DMS 273 (cell line): ENCODE measurements at regions not wholly inside any gene's neighbourhood (a gene's known extent, or its start where the extent isn't known, plus 50 kb on each side); places are given as distances from the start of the nearest gene placed in this dataset.
A peak's percentile ranks its signal among the peaks of the same experiment; 100 is the strongest.
"Not testable (repeated sequence)": the region's sequence is repeated elsewhere in the genome, so short reads cannot be mapped to it uniquely, and the experiment has no call there.

Experiments
- DNase-seq: peaks from one replicate; lab custom pipeline; 2025; ENCODE audit not compliant: unreplicated experiment; lab: John Stamatoyannopoulos, UW

DNA sequence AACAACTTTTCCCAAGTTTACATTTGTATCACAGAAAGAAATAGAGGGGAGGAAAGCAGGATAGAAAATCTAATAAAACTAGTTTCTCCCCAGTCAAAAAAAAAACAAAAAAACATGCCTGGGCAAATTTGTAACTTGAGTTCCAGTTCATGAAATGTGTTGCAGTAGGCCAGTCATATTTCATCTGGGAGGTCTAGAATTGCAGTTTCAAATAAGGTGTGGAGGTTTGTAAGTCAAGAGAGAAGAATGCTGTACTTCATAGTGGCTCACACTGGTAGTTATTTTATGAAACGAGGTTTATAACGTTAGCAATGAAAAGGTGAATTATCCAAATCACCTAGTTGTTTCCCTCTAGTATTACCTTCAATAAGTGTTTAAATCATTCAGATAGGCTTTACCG, 1313.9 kb upstream of the SLC39A10 start:
- DNase-seq: peak; percentile 79

DNA sequence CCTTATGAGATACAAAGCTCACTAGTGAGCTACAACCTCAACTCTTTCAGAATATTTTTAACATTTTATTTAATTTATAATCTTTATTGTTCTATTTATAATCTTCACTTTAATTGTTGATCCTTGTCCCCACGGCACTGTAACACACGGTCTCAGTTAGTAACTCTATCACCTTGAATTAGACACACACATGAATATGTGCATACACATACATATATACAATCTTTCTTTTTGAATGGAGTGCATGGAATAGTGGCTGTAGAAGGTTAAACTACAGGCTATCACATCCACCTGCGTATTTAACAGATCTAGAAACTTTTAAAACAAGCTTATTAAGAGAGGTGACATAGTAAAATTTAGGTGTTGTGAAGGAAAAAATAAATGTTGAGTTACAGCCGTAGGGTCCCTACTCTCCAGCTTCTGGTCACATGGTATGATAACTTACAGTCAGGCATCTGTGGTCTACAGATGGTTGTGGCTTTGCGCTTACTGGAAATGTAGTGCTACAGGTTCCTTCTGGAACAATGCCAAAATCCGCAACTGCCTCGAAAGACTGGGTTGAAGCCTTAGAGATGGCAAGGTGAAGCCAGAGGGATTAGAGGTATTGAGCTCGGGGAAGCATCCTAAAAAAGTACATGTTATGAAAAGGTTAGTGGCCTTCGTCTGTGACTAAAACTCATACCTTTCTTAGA, 1324.1 kb upstream of the SLC39A10 start:
- DNase-seq: peak; percentile 99

DNA sequence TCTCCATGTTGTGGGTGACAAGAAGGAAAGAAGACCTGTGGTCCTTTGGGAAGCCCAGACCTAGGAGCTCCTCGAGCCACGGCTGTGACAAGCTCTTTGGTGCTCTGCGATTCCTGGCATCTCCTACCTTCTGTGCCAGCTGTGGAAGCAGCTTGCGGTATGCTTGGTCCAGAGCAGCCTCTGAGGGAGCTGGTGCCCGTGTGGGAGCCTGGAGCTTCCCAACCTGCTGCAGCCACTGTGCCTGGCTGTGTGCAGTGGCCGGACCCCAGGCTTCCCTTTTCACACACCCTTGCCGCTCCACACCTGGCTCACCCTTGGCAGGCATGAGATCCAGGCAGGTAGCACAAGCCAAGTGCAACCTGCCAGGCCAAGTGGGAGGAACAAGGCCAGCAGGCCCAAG, 1328.6 kb upstream of the SLC39A10 start:
- peak; percentile 88 for DNase-seq

DNA sequence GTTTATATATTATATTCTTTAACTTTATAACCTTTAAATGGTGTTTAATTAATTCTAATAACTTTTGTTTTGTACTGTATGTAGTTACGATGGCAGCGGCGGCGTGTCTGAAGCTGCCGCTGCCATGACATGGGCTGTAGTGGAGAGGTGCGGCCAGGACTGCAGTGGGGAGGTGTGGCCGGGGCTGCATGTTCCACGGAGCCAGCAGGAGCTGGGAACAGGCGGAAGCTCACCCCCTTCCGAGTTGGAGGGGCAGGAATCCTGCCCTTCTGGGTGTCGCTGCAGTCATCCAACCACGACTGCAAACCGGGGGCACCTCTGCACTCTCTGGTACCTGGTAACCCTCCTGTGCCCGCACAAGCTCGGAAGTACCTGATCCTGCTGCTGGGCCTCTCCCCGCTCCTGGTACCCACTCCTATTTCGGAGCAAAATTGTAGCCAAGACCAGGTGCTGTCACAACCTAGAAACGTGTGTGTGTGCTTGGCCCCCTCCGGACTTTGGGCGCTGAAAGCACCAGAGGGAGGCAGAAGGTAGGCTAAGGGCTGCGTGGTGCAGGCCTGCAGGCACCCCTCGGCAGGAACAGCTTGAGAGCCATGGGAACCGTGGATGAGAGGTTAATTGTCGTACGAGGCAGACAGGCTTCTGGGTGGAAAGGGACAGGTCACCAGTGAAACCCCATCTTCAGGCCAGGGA, 1329.7 kb upstream of the SLC39A10 start:
- peak; percentile 92 for DNase-seq

DNA sequence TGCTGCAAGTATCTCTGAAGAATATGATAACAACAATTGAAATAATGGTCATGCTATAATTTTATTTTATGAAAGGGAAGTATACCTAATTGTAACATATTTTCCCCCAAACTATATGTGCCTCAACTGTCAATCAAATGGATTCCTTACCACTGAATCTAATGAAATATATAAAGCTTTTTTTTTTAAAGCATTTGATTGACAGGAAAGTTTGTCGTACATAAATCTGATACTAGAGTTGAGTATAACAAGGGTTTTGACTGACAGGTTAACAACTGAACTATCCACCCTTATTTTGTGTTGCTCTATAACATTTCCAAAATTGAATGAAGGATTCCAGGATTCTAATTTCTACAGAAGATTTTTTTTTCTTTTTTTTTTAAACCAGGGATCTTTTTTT, 1333.3 kb upstream of the SLC39A10 start:
- DNase-seq: no peak

DNA sequence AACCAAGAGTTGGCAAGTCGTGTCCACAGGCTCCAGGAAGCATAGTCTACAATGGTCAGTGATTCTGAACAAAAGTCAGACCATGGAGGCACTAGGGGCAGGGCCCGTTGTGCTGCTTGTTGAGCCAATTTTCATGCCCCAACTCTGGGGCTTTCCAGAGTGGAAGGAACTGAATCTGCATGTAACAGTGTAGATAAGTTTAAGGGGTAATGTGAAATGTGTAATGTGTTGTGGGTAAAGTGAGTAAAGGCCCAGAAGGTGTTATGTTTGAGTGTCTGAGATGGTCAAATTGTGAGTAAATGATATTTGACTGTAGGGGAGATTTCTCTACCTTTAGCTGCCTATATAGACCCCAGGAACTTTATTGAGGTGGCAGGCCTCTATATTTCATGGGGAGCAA, 1336.5 kb upstream of the SLC39A10 start:
- DNase-seq: no peak

DNA sequence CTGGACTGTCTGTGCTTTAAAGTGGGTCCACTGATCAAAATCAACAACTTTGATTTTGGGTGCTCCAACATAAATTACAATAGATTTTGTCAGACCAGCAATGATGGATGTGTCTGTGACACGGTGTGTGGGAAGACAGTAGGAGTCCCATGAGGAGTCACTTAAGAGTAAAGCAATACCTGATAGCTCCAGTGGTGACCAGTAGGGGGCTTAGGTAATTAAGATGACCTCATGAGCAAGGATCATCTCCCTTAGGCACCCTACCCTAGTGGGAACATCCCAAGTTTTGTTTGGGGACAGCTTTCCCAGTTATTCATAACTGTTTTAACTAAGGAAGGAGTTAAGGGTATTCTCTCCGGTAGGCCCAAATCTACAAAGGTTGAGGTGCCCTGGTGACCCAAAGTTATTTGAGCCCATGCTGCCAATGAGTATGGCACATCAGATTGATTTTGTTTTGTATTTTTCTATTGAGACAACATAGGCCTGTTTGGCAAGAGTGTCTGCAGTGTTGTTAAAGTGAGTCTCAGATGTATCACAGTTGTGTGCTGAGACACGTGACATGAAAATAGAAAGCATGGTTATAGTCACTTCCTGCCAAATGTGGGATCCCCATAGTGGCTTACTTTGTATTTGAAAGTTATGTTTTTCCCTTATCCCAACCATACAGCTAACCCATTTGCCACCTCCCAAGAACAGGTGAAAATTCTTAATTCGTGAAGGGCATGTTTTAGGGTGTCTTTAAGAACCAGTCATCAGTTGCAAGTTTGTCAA, 1337.6 kb upstream of the SLC39A10 start:
- no peak for DNase-seq

DNA sequence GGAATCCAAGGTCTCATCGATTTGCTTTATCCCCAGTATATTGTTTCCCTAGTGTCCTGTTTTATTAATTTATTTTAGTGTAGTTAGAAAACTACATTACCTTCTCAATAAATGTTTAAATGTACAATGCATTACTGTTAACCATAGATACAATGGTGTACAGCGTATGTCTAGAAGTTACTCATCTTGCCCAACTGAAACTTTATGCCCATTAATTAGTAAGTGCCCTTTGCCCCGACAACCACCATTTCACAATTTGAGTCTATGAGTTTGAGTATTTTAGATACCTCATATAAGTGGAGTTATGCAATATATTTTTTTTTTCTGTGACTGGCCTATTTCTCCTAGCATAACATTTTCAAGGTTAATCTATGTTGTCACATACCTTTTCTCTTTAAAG, 1343.0 kb upstream of the SLC39A10 start:
- no peak for DNase-seq

DNA sequence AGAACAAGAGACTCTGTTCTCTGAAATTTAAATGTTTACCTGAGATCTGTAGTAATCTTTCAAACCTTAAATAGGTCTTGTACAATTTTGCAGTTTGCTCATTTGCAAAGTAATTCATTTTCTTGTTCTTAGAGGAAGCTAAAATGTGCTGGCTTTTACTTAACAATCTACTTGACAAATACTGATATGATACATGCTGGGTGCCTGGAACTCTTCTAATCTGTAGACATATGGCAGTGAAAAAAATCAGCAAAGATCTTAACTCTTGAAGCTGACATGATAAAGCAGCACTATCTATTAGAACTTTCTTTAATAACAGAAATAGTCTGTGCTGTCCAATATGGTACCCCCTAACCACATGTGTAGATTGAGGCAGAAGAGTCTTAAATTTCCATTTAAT, 1352.8 kb upstream of the SLC39A10 start:
- DNase-seq: peak; percentile 46

DNA sequence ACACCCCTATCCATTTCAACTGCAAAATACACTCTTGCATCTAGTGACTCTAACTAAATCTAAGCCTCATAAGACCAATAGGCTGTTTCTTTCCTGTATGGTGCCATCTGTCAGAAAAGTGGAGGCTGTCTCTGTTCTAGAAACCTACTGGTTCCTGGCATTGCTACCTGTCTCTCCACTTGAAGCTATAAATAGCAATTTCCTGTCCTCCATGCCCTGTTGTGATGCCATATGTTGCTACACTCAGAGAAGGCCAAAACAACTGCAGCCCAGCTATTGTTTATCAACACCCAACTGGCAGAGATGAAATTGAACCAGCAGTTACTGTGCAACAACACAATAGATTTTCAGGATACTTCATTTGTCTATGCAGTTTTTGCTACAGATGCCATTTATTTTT, 1355.1 kb upstream of the SLC39A10 start:
- peak; percentile 89 for DNase-seq

DNA sequence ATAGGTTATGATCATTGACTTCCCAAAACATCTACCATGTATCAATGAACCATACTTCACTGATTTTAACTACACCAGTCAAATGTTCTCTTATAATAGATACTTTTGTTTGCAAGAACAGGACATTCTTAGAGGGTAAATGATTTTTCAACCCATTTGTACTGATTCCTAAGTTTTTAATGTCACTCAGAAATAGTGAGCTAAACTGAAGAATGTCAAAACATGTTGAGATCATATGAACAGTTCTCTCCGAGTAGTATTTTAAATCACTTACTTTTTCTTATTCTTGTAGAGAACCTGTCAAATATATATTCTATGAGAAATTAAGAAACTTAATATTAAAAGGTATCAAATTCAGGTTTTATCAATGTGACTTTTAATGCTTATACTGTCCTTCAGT, 1362.9 kb upstream of the SLC39A10 start:
- DNase-seq: no peak

DNA sequence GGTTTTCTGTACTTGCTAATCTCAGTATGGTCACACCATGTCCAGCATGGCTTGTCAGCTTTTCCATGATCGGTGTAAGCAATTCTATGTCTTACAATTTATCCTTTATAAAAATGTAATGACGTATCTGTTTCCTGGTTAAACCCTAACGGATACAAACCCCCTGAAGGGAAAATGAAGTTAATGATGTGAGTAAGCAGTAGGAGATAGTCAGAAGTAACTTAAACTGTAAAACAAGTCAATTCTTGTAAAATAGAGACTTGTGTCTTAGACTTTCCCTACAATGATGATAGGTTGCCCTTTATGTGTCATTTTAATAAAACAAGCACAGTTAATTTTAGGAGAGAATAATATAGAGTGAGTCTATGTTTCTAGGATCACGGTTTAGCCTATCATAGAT, 1365.9 kb upstream of the SLC39A10 start:
- DNase-seq: no peak

DNA sequence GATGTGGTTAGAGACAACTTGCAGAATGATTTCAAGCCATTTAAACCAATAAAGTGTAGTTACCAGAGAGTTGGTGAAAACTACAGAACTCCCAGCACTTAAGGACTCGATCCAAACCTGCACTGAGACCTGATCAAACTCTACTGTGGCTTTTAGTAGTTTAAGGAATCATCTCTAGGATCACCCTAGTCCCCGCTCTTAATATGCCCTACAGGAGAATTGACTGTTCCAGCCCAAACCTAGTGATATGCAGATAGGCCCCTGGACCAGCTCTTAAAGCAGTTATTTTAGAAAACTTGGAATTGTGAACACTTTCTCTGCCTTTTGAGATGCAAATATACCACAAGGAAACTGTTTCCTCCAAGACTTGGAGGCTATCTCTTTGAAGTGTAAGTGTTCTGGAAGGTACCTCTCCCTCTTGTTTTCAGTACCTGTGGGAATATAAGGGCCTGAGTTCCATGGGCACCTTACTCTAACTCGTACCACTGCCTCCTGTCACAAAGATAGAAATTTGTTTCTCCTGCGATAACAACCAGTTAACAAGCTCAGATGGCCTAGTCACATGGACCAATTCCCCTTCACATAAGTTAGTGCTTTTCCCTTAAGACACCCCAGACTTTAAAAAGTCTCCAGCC, 1367.2 kb upstream of the SLC39A10 start:
- no peak for DNase-seq

DNA sequence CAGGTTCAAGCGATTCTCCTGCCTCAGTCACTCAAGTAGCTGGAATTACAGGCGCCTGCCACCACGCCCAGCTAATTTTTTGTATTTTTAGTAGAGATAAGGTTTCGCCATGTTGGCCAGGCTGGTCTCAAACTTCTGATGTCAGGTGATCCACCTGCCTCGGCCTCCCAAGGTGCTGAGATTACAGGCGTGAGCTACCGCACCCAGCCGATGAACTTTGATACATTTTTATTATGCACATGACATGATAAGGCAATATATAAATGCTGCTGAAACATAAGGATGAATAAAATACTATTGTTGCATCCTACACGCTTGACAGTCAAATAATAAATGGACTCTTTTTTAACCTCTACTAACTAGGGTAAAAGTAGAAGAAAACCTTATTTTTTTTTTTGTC, 1380.4 kb upstream of the SLC39A10 start:
- DNase-seq: not testable (repeated sequence)

DNA sequence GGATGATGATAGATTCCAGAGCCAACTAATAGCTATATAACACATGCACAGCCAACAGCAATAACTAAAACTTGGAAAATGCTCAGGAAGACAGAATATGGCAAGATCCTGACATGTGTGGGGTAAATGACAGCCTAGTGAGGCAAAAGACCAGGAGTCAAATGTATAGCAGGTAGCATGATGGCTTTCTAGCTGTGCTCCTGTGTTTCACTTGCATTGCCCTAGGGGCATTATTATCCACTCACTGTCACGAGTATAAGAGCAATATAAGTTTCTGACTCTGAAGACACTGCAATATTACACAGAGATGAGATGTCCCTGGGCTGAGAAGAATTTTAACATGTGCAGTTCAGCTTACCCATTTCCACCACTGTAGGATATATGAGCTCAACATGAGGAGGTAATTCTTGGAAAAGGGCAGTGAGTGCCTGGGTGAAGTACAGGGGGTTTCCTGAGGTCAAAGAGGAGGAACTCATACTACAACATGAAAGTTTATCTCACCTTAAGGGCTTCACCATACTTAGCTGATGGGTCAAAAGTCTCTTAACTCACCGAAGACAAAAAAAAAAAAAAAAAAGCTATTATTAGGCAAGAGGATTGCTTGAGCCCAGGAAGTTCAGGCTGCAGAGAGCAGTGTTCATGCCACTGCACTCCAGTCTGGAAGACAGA, 1385.6 kb upstream of the SLC39A10 start:
- no peak for DNase-seq

DNA sequence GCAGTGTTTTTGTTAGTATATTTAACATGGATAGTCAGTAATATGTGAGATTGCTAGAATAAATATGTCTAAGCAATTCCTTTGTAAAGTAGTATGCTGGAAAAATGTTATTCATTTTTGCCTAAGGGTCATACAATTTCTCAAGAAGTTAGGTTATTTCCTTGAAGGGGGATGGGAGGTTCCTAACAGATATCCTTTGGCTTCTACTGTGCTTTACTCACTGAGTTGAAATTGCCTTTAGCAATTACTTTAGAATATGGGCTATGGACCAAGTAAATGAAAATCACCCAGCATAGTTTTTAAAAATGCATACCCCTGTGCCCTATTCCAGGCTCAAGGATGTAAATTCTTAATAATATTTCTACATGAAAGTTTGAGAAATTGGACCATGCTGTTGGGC, 1386.4 kb upstream of the SLC39A10 start:
- DNase-seq: no peak

DNA sequence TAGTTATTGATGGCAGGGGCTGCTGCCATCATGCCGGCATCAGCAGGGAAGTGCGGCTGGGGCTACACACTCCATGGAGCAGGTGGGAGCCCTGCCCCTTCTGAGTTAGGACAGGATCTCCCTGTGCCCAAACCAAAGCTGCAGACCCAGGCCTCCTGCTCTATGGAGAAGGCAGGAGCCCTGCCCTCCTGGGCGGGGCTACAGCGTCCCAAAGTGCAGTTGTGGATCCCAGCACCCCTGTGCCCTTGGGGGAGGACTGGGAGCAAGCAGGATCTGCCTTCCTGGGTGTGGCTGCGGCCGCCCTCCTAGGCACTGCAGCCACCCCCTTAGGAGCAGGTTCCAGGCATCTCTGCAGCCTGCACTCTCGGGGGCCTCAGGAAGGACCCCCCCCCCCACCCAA, 1392.4 kb upstream of the SLC39A10 start:
- no peak for DNase-seq

DNA sequence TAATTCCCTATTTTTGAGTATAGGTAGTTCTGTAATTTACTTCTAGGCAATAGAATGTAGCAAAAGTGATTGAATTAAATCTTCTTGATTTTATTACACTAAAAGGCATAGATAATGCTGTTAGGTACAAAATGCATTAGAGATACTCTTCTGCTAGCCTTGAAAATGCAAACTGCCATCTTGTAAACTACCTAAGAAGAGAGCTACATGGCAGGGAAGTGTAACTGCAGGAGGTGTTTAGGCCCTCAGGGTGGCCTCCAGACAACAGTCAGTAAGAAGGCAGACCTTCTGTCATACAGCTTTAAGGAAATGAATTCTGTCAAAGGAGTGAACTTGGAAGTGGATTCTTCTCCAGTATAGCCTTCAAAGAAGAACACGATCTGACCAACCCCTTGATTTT, 1396.8 kb upstream of the SLC39A10 start:
- DNase-seq: peak; percentile 14

DNA sequence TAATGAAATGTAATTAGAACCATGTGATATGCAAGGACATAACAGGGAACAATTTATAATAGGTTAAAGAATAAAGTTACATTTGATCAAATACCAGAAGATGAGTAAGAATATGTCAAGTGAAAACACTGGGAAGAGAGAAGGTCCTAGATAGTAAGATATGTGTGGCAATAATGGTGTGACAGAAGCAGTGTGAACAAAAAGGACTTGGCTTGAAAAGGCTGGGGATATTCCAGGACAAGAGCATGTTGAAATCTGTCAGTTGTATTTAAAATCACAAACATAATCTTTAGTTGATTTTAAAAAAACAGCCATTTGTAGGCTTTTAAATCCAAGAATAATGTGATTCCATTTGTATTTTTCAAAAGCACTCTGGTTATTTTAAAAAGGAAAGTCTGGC, 1399.9 kb upstream of the SLC39A10 start:
- no peak for DNase-seq

DNA sequence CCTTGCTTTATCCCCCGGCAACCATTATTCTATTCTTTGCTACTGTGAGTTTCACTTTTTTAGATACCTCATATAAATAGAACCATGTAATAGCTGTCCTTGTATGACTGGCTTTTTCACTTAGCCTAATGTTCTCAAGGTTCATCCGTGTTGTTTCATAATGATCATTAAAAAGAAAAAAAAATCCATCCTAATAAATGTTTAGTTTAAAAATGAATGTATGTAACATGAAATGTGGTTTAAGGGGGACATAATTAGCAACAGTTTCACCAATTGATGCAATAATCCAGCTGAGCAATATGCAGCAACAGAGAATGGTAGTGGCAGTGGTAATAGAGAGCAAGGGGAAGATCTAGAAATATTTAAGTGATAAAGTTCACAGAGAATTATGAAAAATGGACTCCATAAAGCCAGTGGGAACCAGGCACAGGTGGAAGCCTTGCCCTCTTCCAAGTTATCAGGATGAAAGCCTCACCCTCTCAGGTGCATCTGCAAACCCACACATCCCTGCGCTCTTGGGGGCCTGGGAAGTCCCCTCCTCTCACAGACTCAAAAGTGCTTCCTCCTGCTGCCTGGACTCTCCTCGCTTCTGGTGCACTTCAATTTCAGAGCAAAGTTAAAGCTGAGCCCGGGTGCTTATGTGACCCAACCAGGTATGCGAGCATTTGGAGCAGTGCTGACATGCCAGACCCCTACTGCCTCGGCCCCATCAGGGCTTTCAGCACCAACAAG, 1403.3 kb upstream of the SLC39A10 start:
- DNase-seq: no peak
